RPMI8226 (cell line): ENCODE measurements at regions not wholly inside any gene's neighbourhood (a gene's known extent, or its start where the extent isn't known, plus 50 kb on each side); places are given as distances from the start of the nearest gene placed in this dataset.
A peak's percentile ranks its signal among the peaks of the same experiment; 100 is the strongest.

Source experiments
- DNase-seq: peaks from one replicate; pipeline ENCODE4 v3.0.0-alpha.2; 2015

DNA sequence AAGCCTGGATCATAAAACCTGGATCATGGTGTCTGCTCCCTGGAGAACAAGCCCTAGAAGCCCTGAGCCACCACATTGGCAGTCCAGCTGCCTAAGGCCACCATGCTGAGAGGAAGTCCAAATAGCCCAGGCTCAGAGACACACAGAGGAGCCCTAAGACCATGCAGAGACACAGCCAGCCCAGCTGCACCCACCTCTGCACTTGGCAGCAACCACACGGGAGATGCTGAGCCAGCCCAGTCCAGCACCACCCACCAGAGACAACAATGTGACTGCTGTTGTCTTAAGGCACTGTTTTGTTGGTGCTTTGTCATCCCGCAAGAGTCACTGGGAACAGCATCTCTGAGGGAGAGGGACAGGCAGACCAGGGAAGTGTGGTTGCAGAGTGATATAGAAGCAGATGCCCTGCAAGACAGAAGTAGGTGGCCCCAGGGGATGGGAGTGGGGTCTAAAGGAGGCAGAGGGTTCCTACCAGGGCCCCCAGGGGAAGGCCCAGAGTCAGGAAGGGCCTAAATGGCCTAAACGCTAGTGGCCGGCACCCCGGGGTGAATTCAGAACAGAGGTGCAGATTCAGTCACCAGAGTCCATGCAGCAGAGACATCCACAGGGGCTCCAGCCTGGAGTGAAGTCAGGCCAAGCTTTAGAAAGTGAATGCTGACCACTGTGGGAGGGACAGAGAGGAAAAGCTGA, 105.4 kb upstream of the PRR20G start:
- DNase-seq: no peak

DNA sequence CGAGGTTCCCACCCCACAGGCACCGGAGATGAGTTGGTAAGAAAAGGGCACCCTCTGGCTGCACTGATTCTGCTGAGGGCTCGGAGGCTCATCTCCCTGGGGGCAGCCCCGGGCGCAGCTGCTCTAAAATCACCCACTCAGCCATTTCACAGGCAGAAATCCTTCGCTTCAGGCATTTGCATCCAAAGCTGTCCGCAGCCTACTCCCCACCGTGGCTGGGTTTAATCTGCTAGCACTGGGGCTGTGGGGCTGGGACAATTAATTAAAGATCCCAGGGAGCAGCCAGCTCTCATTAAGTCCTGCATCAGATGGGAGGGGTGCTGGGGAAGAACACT, 104.3 kb upstream of the PRR20G start:
- DNase-seq: peak; percentile 15

DNA sequence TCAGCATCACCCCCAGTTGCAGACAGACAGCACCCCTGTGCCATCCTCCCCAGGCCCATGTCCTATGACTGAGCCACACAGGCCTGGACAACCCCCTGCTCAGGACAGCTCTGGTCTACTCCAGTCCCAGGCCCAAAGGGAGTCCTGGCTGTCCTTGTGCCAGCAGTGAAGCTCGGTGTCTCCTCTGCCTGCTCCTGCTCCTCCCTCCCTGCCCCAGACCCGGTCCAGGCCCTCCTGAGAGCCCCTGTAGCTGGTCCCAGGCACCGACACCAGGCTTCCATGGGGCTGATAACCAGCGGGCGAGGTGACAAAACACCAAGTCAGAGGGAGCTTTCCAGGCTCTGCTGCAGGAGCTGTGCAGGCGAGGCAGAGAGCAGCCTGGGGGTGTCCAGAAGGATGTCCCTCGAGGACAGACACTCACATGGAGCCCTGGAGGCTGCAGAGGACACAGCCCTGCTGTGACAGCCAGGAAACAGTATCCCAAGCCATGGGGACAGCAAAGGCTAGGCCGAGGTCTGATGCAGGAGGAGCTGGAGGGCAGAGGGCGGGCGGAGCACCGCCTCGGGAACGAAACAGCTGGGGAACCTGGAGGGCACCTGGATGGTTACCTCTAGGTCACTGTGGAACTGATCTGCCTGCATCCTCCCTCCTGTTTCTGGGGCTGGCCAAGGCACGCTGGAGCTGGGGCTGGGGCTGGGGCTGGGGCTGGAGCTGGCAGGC, 103.8 kb upstream of the PRR20G start:
- no peak for DNase-seq

DNA sequence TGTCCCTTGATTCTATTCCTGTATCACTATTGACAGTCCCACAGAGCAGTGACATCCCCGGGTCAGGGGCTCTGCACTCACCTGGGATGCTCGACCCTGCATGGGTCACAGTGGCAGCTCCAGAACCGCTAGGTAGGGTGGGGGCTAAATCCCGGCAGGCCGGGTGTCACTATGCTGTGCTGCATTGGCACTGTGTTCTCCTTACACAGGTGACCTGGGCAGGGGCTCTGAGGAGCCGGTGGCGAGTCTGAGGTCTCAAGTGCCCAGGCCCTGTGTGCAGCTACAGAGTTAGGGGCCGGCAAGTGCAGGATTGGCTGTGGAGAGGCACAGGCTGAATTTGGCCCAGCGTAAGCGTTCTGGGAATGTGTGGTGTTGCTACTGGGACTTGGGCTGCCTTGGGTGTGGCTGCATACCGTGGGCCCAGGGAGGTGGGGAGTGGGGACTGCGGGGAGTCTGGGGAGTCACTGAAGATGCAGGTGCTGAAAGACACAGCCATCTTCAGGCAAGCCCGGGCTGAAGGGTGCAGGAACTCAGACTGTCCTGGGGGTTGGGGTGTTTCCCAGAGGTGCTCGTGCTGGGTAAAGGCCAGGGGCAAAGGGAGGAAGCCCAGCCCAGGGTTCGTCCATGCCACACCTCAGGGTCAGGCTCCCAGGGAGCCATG, 102.6 kb upstream of the PRR20G start:
- no peak for DNase-seq

DNA sequence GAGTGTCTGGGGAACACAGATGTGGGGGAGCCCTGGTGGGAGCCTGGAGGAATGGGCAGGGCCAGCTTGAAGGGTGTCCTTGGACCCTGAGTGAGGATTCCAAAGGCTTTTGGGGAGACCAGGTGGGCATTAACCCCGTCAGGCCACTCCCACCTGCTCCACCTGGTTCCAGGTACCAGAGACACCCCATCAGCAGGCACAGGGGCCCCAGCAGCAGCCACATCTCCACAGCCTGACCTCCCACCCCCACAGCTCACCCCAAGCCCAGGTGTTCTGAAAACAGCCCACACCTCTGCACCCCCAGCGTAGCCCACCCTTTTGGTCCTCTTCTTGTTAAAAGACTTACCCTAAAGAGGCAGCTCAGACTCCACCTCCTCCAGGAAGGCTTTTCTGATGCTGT, 102.1 kb upstream of the PRR20G start:
- DNase-seq: no peak

DNA sequence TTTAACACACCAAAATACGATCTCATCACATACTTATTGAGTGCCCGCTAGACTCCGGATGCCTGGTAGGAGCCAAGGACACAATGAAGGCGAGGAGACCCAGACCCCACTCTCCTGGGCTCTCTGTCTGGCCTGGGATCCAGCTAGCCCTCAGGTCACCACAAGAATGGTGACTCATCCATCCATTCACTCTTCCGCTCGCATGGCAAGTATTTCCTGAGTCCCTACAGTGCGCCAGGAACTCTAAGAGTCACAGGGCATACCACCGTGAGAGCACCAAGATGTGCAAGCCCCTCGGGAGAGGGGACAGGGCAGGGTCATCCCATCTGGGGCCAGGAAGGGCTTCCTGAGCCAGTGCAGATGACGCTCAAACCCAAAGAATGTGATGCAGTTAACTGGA, 101.6 kb upstream of the PRR20G start:
- DNase-seq: no peak

DNA sequence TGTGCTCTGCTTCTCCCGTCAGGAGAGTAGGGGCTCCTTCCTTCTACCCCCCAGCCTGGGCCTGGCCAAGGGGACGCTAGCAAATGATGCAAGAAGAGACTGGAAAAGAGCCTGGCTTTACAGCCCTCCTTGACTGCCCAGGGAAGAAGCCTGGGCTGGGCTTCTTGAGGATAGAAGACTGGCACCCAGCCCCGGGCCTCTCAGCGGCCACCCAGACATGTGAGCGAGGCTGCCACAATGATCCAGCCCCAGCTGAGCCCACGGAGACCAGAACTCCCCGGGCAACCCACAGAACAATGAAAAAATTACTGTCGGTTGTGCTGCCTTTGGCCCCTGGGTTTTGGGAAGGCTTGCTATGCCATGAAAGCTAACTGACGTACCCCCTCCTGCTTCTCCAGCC, 100.6 kb upstream of the PRR20G start:
- no peak for DNase-seq

DNA sequence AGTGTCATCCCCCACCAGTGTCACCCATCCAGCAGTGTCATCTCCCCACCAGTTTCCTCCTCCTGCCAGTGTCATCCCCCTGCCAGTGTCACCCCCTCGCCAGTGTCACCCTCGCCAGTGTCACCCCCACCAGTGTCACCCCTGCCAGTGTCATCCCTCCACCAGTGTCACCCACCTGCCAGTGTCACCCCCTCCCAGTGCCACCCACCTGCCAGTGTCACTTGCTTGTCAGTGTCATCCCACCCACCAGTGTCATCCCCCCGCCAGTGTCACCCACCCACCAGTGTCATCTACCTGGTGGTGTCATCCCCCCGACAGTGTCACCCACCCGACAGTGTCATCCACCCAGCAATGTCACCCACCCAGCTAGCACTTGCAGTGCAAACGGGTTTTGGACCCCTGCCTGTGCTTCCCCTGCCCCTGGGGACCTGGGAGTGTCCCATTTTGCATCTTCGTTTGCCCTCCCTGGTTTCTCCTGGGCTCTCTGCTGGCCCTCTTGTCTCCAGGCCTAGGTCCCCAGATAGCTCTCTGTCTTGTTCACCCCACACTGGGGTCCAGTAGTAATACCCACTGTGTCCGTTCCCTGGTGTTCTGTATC, 99.8 kb upstream of the PRR20G start:
- DNase-seq: no peak

DNA sequence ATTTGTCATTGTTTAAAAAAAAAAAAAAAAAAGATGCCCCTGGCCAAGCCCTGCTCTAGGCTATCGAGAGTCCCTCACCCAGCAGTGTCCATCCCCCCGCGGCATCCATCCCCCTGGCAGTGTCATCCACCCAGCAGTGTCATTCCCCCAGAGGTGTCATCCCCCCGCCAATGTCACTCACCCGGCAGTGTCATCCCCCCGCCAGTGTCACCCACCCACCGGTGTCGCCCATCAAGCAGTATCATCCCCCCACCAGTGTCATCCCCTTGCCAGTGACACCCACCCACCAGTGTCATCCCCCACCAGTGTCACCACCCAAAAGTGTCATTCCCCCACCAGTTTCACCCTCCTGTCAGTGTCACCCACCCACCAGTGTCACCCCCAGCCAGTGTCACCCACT, 99.3 kb upstream of the PRR20G start:
- no peak for DNase-seq

DNA sequence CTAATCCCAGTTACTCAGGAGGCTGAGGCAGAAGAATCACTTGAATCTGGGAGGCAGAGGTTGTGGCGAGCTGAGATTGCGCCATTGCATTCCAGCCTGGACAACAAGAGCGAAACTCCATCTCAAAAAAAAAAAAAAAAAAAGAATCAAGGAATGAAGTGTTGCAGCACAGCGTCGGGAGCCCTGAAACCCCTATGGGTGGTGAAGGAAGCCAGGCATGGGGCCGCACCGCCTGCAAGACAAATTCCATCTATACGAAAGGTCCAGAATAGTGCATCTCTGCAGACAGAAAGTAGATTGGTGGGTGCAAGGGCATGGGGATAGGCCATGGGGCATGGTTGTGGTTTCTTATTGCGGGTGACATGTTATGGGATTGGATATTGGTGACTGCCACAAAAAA, 98.6 kb upstream of the PRR20G start:
- no peak for DNase-seq

DNA sequence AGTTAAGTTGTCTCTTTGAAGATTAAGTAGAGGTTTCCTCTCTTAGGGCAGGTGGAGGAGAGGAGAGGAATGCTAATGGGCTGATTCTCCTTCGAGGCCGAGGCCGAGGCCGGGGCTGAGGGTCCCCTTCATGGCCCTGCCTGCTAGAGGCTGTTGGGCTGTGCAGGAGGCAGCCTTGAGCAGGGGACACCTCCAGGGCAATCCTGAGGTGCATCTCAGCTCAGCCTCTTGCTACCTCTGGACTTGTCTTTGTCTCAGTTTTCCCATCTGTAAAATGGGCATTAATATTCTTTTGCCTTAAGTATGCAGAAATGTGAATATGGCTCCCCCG, 97.7 kb upstream of the PRR20G start:
- DNase-seq: no peak

DNA sequence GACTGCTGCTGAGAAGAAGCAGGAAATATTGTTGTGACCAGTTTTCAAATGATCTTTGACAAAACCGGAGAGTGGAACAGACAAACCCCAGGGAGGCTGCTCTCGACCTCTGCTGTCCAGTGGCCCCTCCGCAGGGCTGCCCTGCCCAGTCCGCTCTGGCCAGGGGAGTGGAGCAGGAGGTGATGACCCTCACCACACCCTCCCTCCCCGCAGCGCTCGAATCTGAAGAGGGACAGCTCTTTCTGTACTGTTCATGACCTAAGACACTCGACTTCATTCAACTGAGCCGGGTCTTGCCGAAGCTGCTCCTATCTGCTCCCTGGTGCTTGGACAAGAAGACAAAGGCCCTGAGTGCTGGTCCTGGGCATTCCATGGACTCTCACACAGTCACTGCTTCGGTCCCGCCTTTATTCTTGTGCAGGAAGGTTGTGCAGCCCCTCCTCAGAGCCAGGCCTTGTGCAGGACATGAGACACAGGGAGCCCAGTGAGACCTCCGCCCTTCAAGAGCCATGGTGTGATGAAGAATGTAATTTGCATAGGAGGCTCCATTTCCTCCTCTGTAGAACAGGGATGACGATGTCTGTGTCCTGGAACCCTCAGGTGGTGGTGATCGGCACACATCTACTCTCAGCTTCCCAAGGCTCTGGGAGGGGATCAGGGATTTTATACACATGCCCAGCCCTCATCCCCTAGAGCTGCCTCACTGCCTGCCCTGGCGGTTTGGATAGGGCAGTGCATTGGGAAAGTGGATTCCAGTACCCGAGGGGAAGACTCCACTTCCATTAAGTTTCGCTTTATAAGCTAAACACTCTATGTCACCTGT, 97.1 kb upstream of the PRR20G start:
- DNase-seq: no peak

DNA sequence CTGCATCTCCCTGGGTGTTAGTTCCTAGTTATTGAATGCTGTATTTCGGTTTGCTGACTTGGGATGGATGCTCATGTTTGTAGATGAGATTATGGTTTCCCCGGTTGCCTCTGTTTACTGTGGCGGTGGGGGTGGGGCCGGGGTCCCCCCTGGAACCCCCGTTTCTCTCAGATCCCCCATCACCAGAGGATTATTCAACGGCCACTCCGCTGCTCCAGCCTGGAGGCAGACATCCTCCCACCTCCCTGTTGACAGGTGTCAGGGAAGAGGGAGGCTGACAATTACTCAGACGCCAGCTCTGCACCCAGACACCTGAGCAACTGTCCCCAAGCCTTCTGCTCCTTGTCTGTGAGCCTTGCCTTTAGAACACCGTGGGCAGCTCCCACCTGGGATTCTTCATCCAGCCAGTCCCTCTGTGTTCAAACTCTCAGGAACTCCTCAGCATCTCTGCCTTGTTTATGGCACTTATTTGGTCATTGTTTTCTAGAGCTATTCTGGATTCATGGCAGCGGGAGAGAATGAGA, 95.9 kb upstream of the PRR20G start:
- DNase-seq: no peak

DNA sequence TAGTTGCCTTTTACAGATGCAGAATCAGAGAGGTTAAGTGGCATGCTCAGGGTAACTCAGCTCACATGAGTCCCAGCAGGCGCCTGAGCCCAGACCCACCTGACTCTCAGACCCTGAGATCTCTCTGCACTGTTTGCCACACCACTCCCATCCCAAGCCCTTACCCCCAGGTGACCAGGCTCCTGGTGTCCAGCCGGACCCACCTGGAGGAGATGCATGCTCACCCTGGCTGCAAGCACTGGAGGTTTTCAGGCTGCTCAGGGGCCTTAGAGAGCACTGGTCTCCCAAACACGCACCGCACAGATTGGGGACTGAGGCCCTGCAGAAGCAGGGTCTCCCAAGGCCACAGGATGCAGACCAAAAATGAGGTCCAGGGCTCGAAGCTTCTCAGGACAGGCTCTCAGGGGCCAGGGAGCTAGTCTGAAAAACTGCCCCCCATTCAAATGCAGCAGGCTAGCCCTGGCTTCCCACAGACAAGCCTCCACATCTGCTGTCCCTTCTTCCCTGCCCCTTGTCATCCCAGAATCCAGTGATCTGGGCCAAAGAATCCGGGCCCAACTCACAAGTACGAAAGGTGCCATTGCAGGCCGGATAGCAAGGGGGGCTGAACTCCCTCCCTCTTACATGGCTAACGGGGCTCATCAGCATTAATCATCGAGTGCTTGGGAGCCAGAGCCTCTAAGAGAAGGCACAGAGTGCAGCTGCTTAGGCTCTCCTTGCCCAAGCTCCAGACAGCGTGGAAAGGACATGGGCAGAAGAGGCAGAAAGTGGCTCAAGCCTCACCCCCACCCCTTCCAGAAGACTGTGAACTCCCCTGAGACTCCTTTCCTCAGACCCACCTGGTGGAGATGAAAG, 90.2 kb upstream of the PRR20G start:
- no peak for DNase-seq

DNA sequence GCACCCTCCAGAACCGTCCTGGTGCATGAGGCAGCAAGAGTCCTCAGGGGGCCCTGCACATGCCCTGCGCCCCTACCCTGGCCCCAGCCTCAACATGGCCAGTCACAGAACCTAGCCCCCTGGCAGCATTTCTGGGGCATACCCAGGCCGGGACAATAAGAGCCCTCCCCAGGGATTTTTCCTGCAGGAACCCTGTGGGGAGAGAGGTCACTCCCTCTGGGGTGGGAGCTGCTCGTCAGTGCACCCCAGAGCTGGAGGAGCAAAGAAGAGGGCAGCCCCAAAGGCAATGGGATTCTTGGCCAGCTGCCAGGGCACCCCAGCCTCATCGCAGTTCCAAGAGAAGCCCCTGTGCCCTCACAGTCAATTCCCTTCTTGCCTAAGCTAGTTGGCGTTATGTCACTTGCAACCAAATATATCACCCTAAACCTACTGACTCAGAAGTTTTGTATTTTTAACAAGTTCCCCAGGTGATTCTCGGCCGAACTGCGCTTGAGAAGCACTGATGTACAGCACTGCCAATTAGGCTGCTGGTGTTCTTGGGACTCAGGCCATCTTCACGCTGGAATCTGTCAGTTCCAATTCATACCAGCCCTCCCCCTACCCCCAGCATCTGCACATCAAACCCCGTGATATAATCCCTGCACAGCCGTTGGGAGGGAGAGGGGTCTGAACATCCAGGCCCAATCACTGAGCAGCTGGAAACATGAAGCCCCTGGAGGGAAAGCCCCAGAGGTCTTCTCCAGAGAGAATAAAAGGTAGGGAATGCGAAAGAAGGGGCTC, 87.5 kb upstream of the PRR20G start:
- DNase-seq: no peak

DNA sequence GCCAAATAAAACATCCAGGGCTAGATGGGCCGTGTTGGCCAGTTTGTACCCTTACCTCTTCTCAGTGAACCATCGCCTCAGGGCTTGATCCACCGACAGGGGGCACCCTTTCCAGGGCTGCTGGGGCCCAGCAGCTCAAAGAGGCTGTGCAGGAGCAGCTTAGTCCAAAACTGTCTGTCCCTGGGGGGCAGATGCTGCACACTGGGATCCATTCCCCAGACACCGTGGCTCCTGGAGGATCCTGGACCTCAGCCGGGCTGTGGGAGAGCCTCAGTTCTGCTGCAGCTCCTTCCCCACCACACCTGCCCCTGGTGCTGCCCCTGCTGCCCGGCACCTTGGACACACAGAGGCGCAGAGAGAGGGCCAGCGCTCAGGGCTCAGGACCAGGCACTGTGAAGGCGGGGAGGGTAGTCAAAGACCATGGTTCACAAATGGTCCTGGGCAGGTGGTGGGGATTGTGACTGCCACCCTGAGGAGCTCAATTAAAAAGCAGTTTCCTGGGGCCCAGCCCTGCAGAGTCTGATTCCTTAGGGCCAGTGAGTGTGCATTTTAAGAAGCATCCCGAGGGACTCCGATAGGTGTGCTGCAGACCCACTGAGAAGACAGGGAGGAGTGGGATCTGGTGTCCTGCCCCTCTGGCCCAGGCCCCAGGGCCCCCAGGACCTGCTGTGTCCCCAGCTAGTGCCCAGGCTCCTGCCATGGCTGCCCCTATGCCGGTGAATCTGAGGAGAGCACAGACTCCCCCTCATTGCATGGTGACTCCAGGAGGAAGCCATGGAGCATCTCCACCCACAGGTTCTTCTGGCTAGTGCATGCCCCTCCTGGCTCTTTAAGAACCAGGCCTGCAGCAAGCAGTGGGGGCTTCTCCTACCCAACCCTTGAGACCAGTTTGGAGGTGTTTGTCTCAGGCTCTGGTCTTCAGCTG, 86.5 kb upstream of the PRR20G start:
- peak; percentile 61 for DNase-seq

DNA sequence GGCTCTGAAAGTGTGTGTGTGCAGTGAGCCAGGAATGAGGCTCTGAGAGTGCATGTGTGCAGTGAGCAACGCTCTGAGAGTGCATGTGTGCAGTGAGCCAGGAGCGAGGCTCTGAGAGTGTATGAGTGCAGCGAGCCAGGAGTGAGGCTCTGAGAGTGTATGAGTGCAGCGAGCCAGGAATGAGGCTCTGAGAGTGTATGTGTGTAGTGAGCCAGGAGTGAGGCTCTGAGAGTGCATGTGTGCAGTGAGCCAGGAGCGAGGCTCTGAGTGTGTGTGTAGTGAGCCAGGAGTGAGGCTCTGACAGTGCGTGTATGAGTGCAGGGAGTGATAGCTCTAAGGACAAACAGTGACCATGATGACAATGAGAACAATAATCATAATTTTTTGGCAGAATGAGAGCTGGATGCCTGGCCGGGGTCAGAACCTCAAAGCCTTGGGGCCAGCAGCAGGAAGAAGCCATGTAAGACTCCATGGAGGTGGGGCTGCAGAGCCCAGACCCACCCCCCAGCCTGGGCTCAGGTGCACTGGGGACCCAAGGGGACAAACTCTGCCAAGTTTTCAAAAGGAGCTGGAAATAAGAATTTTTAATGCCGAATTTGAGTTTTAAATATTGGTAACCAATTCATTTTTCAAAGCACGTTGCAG, 85.7 kb upstream of the PRR20G start:
- DNase-seq: no peak

DNA sequence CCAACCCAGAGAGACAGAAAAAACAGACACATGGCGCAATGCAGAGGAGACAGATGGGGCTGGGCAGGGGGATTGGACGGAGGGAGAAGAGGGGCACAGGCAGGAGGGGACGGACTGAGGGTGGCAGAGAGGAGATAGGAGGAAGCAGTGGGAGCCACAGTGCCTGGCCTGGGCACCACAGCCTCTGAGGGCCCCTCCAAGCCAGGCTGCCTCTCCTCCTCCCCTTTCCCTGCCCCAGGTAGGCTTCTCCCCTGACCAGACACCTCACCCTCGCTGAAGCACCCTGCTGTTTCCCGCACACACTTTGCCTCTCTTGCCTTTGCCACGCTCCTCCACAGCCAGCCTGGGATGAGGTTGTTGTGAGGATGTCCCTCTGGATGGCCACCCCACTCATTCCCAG, 84.0 kb upstream of the PRR20G start:
- DNase-seq: no peak

DNA sequence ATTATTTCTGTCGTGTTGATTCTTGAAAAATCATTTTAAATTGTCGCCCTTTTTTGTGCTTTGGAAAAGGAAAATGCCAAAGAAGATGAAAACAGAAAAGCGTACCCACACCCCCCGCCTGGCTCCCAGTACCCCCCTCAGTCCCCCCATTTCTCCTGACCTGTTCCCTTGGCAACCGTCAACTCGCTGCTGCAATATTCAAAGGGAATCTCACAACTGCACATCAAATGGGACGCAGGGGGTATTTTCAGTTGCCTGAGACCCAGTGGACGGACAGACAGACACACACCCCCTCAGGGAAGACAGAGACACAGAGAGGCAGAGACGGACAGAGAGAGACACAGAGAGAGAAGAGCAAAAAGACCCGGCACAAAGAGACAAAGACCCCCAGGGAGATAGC, 83.5 kb upstream of the PRR20G start:
- no peak for DNase-seq

DNA sequence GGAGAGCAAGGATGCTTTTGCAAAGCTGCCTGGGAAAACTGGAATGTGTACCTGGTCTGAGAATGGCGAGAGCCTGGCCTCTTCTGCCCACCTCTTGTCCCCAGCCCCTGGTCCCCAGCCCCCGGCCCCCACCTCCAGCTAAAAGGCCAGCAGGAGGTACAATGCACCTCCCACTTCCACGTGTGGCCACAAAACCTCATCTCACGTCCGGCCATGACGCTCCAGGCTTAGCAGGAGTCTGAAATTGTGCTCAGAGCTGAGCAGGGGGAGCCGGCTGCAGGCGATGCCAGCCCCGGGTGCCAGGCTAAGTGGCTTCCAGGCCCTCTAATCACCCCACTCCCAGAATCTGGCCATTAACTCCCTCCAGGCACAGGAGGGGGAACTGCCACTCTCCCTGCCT, 83.1 kb upstream of the PRR20G start:
- DNase-seq: no peak
